ENCODE measurements at regions not wholly inside any gene's neighbourhood (a gene's known extent, or its start where the extent isn't known, plus 50 kb on each side); places are given as distances from the start of the nearest gene placed in this dataset.
"Not testable (repeated sequence)": the region's sequence is repeated elsewhere in the genome, so short reads cannot be mapped to it uniquely, and the experiment has no call there.

DNA sequence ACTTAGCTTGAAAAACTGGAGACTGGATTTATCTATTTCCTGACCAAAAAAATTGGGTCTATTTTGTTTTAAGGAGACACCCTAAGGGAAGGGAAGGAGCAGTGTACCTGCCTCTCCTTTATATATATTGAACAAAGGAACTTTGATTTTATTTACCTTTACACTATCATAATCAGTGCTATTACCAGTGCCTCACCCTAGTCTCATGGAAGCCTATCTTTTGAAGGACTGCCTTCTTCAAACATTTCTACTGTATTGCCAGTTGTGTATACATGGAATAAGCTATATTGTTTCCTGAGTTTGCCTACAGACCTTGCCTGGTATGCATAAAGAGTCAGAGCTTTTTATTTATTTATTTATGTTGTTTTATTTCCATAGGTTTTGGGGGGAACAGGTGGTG is 124.9 kb downstream of the UTRN start:
- TF ChIP-seq, protein P1, sequence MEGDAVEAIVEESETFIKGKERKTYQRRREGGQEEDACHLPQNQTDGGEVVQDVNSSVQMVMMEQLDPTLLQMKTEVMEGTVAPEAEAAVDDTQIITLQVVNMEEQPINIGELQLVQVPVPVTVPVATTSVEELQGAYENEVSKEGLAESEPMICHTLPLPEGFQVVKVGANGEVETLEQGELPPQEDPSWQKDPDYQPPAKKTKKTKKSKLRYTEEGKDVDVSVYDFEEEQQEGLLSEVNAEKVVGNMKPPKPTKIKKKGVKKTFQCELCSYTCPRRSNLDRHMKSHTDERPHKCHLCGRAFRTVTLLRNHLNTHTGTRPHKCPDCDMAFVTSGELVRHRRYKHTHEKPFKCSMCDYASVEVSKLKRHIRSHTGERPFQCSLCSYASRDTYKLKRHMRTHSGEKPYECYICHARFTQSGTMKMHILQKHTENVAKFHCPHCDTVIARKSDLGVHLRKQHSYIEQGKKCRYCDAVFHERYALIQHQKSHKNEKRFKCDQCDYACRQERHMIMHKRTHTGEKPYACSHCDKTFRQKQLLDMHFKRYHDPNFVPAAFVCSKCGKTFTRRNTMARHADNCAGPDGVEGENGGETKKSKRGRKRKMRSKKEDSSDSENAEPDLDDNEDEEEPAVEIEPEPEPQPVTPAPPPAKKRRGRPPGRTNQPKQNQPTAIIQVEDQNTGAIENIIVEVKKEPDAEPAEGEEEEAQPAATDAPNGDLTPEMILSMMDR (IDR thresholded peaks at IDR 0.05; ENCODE audit: low read depth, low read length): no peak
- no peak for DNase-seq (ENCODE audit: extremely low read depth, low read depth)

DNA sequence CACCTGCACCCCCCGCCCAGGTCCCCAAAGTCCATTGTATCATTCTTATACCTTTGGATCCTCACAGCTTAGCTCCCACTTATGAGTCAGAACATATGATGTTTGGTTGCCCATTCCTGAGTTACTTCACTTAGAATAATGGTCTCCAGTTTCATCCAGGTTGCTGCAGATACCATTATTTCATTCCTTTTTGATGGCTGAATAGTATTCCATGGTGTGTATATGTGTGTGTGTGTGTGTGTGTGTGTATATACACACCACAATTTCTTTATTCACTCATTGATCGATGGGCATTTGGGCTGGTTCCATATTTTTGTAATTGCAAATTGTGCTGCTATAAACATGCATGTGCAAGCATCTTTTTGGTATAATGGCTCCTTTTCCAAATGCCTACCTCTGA is 125.4 kb downstream of the UTRN start:
- DNase-seq (ENCODE audit: extremely low read depth, low read depth): not testable (repeated sequence)

DNA sequence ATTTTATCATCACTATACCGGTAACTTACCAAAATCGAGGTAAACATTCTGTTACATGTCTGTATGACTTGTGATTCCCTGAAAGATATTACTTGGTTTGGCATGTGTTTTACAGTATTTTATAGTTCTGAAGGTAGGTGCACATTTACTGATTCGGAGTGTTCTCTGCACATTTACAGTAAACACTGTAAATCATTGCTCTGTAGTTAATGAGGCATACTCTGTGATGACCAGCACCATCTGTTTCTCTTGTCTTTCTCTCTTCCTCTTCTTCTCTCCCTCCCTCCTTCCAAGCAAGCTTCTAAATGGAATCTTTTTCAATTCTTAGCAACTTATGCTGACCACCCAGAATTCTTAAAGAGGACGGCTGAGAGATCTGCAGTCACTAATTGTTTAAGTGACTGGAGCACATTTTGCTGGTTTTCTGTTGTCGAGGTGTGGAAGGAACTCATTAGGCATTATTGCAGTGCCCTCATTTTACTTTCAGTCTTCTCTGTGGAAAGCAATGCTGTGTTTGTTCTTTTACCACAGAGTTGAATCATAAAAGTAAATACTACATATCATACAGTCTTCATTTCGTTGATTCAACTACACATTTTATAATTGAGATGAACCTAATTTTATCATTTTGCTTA is 126.5 kb downstream of the UTRN start:
- no peak for DNase-seq (ENCODE audit: extremely low read depth, low read depth)
- TF ChIP-seq, protein P1 (IDR thresholded peaks at IDR 0.05; ENCODE audit: low read depth, low read length): no peak

DNA sequence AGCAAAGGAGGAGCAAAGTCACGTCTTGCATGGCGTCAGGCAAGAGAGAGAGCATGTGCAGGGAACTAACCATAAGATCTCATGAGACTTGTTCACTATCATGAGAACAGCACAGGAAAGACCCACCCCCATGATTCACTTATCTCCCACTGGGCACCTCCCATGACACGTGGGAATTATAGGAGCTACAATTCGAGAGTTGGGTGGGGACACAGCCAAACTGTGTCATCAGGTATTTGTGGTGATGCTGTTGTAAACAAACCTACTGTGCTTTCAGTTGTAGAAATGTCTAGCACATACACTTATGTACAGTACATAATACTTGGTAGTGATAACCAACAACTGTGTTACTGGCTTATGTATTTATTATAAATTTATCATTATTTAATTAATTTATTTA is 128.3 kb downstream of the UTRN start:
- no peak for DNase-seq (ENCODE audit: extremely low read depth, low read depth)

DNA sequence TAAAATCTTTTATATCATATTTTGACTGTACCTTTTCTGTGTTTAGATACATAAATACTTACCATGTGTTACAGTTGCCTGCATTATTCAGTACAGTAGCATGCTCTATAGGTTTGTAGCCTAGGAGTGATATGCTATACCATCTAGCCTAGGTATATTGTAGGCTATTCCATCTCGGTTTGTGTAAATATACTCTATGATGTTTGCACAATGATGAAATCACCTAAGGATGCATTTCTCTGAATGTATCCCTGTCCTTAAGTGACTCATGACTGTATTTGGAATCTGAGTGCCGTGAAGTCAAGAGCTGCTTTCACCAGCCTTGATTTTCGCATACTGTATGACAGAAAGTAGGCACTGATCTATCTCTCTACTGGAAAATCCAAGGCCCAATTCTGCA is 129.9 kb downstream of the UTRN start:
- no peak for DNase-seq (ENCODE audit: extremely low read depth, low read depth)
- TF ChIP-seq, protein P1 (IDR thresholded peaks at IDR 0.05; ENCODE audit: low read depth, low read length): no peak

More for the DNA sequence above, 128.3 kb downstream of the UTRN start:
- TF ChIP-seq, protein P1 (IDR thresholded peaks at IDR 0.05; ENCODE audit: low read depth, low read length): no peak

DNA sequence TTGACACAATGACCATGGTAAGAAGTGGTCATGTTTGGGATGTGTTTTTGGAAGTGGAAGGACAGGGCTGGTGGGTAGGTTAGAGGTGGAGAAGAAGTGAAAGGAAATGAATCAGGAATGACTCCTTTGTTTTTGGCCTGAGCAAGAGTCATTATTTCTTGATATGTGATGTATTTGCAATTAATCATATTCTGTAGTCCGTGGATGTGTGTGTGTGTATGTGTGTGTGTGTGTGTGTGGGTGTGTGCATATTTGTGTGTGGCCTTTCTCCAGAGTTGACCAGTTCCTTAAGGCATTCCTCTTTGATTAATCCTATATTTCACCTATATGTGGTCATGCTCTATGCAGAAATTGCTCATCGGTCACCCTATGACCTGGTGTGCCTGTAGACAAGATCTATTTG is 130.7 kb downstream of the UTRN start:
- no peak for DNase-seq (ENCODE audit: extremely low read depth, low read depth)
- TF ChIP-seq, protein P1 (IDR thresholded peaks at IDR 0.05; ENCODE audit: low read depth, low read length): no peak

DNA sequence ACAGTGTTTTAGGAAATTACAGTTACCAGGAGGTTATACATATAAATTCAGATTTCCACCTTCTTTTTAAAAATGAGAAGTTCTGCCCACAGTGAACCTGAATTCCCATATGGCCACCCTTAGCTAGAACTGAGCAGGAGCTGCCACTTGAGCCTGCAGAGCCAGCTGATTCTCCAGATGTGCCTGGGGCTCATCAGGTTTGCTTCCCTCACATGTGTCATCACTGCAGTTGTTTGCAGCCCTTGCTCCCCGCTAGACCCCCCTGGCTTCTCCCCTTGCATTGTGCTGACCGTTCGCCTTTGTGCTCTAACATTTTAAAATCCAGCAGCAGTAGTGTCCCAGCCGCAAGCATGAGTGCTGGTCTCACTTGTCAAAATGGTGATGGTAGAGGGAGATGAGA is 131.1 kb downstream of the UTRN start:
- DNase-seq (ENCODE audit: extremely low read depth, low read depth): no peak
- TF ChIP-seq, protein P1 (IDR thresholded peaks at IDR 0.05; ENCODE audit: low read depth, low read length): no peak

DNA sequence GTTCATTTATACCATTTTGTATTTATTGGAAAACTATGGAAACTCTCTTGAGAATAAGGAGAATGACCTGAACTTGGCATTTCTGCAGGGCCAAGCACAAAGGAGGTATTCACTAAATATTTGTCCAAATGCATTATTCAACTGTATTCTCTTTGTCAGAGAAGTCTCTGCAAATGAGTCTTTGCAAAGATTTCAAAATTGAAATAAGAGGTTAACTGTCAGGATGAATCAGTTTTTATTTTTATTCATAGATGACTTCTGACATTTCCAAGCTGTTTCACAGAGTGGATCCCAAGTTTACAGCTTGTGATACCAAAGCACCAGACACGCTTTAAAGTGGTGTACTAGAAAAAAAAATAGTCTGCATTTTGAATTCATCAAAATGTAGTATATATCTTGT is 131.6 kb downstream of the UTRN start:
- no peak for DNase-seq (ENCODE audit: extremely low read depth, low read depth)
- TF ChIP-seq, protein P1 (IDR thresholded peaks at IDR 0.05; ENCODE audit: low read depth, low read length): no peak

Data from AG09319 (cell line).